Head of caudate nucleus (tissue), 42 donors: ENCODE measurements at regions not wholly inside any gene's neighbourhood (a gene's known extent, or its start where the extent isn't known, plus 50 kb on each side); places are given as distances from the start of the nearest gene placed in this dataset.

Experiments used
- DNase-seq, 42 donors: peaks; one replicate each; pipeline versions ENCODE4 v3.0.0 to v3.0.0-alpha.2; 2020 to 2021; ENCODE audit warnings: mixed read lengths in 7 of 42
- intact Hi-C: fragments of 100-400 bp; cut with DNase I; formaldehyde crosslinking; loops from one replicate; pipeline ENCODE4 v1.15.0; 2022

- intact Hi-C loops = no loop called here
- no peak for DNase-seq
Measured at GRCh38 chr6:56005426-56005825, 130.0 kb upstream of the BMP5 start.

DNA sequence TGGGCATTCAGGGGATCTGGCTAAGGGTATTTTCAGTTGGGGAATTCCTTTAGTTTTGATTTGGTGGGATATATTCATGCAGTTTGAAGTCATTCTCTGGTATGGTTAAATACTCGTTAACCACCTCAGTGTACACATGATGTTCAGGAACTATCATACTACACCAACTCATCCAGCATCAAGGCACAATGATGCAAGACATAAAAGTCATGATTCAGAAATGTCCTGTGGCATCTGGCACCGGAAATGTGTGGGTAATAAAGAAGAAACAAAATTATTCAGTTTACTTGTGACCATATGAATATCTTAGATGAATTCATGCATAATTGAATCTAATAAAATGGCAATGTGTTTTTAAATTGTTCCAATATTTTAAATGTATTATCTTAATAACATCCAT is 129.0 kb upstream of the BMP5 start:
- DNase-seq = no peak
- intact Hi-C loops = no loop called here

DNA sequence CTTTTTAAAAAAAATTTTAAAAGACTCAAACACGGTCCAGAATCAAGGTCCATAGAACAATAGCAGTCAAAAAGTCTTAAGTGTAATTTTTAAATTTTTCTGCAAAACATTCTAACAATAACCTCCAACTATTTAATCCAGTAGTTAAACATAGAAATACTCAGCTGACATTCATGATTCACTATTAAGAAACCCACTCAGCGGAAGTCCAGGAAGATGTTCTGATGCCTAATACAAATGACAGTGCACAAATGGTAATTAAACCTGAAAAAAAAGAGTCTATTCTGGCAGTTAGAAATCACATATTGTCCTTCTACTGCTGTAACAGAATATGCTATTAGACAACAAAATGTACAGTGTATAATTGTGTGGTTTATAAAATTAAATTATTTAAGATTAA is 128.2 kb upstream of the BMP5 start:
- no peak for DNase-seq
- intact Hi-C loops = no loop called here

- intact Hi-C loops = no loop called here
Measured at GRCh38 chr6:56002336-56002735, 126.9 kb upstream of the BMP5 start.

DNA sequence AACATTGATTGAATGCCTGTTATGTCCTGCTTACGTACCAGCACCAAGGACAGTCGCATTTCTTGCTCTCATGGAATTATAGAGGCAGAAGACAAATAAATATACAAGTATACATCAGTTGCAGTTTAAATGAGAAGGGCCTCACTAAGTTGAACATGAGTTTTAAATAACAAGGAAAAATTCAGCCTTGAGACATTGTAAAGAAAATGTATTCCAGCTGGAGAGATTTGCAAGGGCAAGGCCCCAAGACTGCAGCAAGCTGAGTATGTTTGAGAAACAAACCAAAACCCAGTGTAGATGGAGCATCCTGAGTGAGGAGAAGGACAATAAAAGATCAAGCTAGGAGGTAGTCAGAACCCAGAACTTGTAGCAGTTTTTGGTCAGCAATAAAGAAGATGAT is 123.2 kb upstream of the BMP5 start:
- DNase-seq = no peak
- intact Hi-C loops = no loop called here

More at GRCh38 chr6:56002336-56002735, 126.9 kb upstream of the BMP5 start:
- DNase-seq = no peak

GRCh38 chr6:55997223-55997874 is 122.0 kb upstream of the BMP5 start:
- no peak for DNase-seq
- intact Hi-C loops = no loop called here

DNA sequence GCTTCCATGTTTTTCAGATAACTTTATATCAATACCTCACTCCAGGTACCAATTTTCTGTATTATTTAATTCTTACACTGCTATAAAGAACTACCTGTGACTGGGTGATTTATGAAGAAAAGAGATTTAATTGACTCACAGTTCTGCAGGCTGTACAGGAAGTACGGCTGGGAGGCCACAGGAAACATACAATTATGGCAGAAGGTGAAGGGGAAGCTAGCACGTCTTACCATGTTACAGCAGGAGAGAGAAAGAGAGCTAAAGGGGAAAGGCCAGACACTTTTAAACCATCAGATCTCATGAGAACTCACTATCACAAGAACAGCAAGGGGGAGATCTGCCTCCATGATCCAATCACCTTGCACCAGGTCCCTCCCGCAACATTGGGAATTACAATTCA is 119.1 kb upstream of the BMP5 start:
- no peak for DNase-seq
- intact Hi-C loops = no loop called here

- intact Hi-C loops = no loop called here
- no peak for DNase-seq
Measured at GRCh38 chr6:55993418-55993817, 118.0 kb upstream of the BMP5 start.

DNA sequence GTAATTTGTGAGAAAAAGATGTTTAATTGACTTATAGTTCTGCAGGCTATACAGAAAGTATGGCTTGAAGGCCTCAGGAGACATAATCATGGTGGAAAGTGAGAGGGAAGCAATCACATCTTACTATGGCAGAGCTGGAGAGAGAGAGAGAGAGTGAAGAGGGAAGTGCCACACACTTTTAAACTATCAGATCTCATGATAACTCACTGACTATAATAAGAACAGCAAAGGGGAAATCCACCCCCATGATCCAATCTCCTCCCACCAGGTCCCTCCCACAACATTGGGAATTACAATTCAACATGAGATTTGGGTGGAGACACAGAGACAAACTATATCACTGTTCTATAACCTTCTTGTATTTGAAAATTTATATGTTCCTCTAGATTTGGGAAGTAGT is 117.2 kb upstream of the BMP5 start:
- peak in 3 of 42 donors; percentile 3 to 9 (median 9) for DNase-seq
- intact Hi-C loops = no loop called here

DNA sequence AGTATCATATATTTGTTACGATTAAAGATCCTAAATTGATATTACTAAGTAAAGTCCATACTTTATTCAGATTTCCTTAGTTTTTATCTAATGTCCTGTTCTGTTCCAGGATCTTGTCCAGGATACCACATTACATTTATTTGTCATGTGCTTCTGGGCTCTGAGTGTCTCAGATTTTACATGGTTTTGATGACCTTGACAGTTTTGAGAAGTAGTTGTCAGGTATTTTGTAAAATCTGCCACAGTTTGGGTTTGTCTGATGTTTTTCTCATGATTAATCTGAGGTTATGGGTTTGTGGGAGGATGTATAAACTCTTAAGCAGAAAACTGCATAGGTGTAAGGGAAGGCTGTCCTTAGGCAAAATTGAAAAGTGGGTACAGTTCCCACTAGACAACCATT is 109.9 kb upstream of the BMP5 start:
- intact Hi-C loops = loop anchor here (10.0 kb wide), 1 partner anchor 309 kb away; no protein-coding TSS in a partner anchor
- DNase-seq = no peak

DNA sequence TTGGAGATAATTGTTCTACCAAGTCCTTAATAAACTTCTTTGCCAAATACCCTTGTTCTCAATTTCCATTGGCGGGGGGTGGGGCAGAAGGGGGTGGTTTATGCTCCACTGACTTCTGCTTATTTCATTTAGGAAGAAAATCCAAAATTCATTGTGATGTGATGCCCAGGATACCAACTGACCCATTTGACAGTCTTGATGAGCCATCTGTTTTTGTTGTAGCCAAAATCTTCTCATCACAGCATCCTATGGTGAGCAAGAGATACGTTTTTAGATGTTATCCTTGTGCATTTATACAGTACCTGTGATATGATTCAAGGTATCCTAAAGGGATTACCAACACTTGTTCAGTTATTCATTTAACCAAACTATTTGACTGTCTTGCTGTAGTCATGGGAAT is 108.5 kb upstream of the BMP5 start:
- DNase-seq = no peak
- intact Hi-C loops = loop anchor here (10.0 kb wide), 1 partner anchor 311 kb away; no protein-coding TSS in a partner anchor

DNA sequence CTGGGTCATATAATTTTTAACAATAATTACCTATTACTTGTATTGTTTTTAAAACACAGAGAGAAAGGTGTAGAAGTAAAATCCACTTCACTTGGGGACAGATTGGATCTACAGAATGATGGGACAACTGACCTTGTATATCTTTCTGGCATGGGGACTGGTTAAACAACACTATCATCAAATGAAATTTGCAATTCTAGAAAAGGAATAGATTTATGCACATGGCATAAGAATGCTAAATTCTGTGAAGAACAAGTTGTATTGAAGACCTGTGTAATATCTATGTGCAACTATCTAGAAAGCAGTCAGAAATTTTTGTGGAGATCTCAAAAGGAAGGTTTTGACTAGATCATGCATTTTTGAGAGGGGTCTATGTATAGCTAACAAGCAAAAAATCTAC is 106.3 kb upstream of the BMP5 start:
- intact Hi-C loops = loop anchor here (10.0 kb wide), 1 partner anchor 313 kb away; no protein-coding TSS in a partner anchor

GRCh38 chr6:55980627-55981211 is 105.3 kb upstream of the BMP5 start:
- peak in 22 of 42 donors; percentile 2 to 74 (median 40) for DNase-seq
- intact Hi-C loops = loop anchor here (10.0 kb wide), 1 partner anchor 314 kb away; no protein-coding TSS in a partner anchor

More for the DNA sequence above, 106.3 kb upstream of the BMP5 start:
- no peak for DNase-seq

GRCh38 chr6:55979526-55979925 is 104.1 kb upstream of the BMP5 start:
- intact Hi-C loops = no loop called here
- DNase-seq = no peak

GRCh38 chr6:55977959-55978665 is 102.7 kb upstream of the BMP5 start:
- intact Hi-C loops = no loop called here
- DNase-seq = no peak

- no peak for DNase-seq
- intact Hi-C loops = no loop called here
Measured at GRCh38 chr6:55974688-55975087, 99.3 kb upstream of the BMP5 start.

- intact Hi-C loops = no loop called here
- no peak for DNase-seq
Measured at GRCh38 chr6:55972091-55972490, 96.7 kb upstream of the BMP5 start.

- no peak for DNase-seq
- intact Hi-C loops = no loop called here
Measured at GRCh38 chr6:55969526-55969925, 94.1 kb upstream of the BMP5 start.

DNA sequence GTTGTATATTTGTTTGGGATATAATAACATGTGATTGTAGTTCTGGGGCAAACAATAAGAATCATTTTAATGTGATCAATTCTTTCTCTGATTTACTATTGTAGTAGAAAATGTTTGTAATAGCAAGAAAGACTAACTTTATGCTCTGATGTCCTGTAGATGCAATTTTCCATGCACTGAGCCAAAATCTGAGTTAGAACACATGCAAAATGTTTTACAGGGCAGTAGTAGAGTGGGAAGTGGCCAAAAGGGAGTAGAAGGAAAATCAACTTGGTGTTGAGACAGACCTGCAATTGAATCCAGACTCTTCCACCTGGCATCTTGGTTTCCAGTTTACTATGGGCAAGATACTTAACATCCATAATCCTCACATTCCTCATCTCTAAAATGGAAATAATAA is 93.5 kb upstream of the BMP5 start:
- no peak for DNase-seq
- intact Hi-C loops = no loop called here

- DNase-seq = no peak
- intact Hi-C loops = no loop called here
Measured at GRCh38 chr6:55964136-55964535, 88.7 kb upstream of the BMP5 start.
